ENCODE measurements at regions not wholly inside any gene's neighbourhood (a gene's known extent, or its start where the extent isn't known, plus 50 kb on each side); places are given as distances from the start of the nearest gene placed in this dataset.

DNA sequence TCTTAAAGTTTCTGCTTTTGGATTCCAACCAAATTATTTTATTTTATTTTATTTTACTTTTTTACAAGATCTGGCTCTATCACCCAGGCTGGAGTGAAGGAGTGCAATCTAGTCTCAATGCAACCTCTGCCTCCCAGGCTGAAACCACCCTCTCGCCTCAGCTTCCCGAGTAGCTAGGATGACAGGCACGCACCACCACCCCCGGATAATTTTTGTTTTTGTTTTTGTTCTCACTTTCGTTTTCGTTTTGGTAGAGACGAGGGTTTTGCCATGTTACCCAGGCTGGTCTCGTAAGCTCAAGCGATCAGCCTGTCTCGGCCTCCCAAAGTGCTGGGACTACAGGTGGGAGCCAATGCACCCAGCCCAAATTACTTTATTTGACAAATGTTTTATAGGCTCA, 219.8 kb downstream of the ETS1 start:
- peak; percentile 8 for DNase-seq (ENCODE audit: low spot score)
- H3K4me3 ChIP-seq (ENCODE audit: low read depth, low read length, poor library complexity, severe bottlenecking): peak overlapping the region; percentile 24

DNA sequence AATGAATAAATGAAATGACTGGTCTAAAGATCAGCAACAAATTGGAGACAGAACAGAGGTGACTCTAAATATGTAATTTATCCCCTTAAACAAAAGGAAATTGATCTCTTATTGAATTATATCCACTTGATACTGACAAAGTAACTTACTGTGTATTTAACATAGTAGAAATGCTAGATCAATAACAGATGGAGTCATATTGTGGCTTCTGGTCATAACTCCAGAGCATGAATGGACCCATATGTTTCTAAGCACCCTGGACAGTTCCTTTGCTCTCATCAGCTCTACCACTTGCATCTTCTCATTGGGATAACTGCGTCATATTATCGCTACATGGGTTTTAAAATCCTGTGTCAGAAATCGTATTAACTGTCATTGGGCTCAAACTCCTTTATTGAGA, 222.3 kb downstream of the ETS1 start:
- POLR2A ChIA-PET: interaction anchor here (0.6 to 1.0 kb wide), 2 partner anchors 16 to 31 kb away, joined by 3 to 4 read pairs; no protein-coding TSS in a partner anchor
- no peaks in the 10 kb centered on the region for H3K79me2 ChIP-seq (ENCODE audit: insufficient read depth, low read depth, low read length)
- no peaks in the 10 kb centered on the region for H3K9me2 ChIP-seq (ENCODE audit: insufficient read depth, low read length)
- no peaks in the 10 kb centered on the region for H3K36me3 ChIP-seq (ENCODE audit: insufficient read depth, low read length)
- H3K9me3 ChIP-seq (ENCODE audit: low read length): no peaks in the 10 kb centered on the region
- TF ChIP-seq CTCF (conservative IDR thresholded peaks at IDR 0.05; ENCODE audit: low read length): no peak
- H3K4me3 ChIP-seq (ENCODE audit: low read depth, low read length, poor library complexity, severe bottlenecking): no peak overlapping the region
- no peak overlapping the region for H3K4me2 ChIP-seq (ENCODE audit: low read length)
- DNase-seq (ENCODE audit: low spot score): peak; percentile 34
- H3K4me1 ChIP-seq (ENCODE audit: insufficient read depth, low read length, poor library complexity, severe bottlenecking): peaks cover 14% of the 10 kb centered on the region
- H2AFZ ChIP-seq (ENCODE audit: low read length): no peak overlapping the region
- BruUV-seq (replicated peaks): no TSS peak
- intact Hi-C loops (cut with micrococcal nuclease; ENCODE audit: unreplicated experiment): no loop called here
- H4K20me1 ChIP-seq (ENCODE audit: insufficient read depth, low read length): no peaks in the 10 kb centered on the region
- CTCF ChIA-PET (ENCODE audit: unreplicated experiment): no interaction called here
- no peak overlapping the region for H3K27ac ChIP-seq (ENCODE audit: low read depth, low read length, poor library complexity, severe bottlenecking)

More for the DNA sequence above, 219.8 kb downstream of the ETS1 start:
- intact Hi-C loops (cut with micrococcal nuclease; ENCODE audit: unreplicated experiment): no loop called here
- peak overlapping the region; percentile 32; the same call in 1 of the 2 replicates for H3K4me2 ChIP-seq (ENCODE audit: low read length)
- no peaks in the 10 kb centered on the region for H3K9me3 ChIP-seq (ENCODE audit: low read length)
- no peaks in the 10 kb centered on the region for H4K20me1 ChIP-seq (ENCODE audit: insufficient read depth, low read length)
- no peaks in the 10 kb centered on the region for H3K36me3 ChIP-seq (ENCODE audit: insufficient read depth, low read length)
- H3K4me1 ChIP-seq (ENCODE audit: insufficient read depth, low read length, poor library complexity, severe bottlenecking): peaks cover 3% of the 10 kb centered on the region
- no TSS peak for BruUV-seq (replicated peaks)
- peak overlapping the region; percentile 53; the same call in 1 of the 2 replicates for H2AFZ ChIP-seq (ENCODE audit: low read length)
- H3K9me2 ChIP-seq (ENCODE audit: insufficient read depth, low read length): no peaks in the 10 kb centered on the region
- H3K79me2 ChIP-seq (ENCODE audit: insufficient read depth, low read depth, low read length): no peaks in the 10 kb centered on the region
- TF ChIP-seq EZH2phosphoT487 (IDR thresholded peaks at IDR 0.05; ENCODE audit: borderline replicate concordance, low read depth, low read length) (no peak), CTCF (conservative IDR thresholded peaks at IDR 0.05; ENCODE audit: low read length) (no peak)
- ChIA-PET CTCF (ENCODE audit: unreplicated experiment) (no interaction called here), POLR2A (interaction anchor here (0.9 to 1.2 kb wide), 2 partner anchors 17 to 21 kb away, joined by 3 to 4 read pairs; no protein-coding TSS in a partner anchor)
- H3K27ac ChIP-seq (ENCODE audit: low read depth, low read length, poor library complexity, severe bottlenecking): no peak overlapping the region

GRCh38 chr11:128361451-128362020, 225.8 kb downstream of the ETS1 start:
- H3K9me2 ChIP-seq (ENCODE audit: insufficient read depth, low read length): no peaks in the 10 kb centered on the region
- H3K4me1 ChIP-seq (ENCODE audit: insufficient read depth, low read length, poor library complexity, severe bottlenecking): peaks cover 10% of the 10 kb centered on the region
- no peak overlapping the region for H3K4me2 ChIP-seq (ENCODE audit: low read length)
- no peak for TF ChIP-seq EZH2phosphoT487 (IDR thresholded peaks at IDR 0.05; ENCODE audit: borderline replicate concordance, low read depth, low read length)
- no peak for TF ChIP-seq CTCF (conservative IDR thresholded peaks at IDR 0.05; ENCODE audit: low read length)
- H3K79me2 ChIP-seq (ENCODE audit: insufficient read depth, low read depth, low read length): no peaks in the 10 kb centered on the region
- no peaks in the 10 kb centered on the region for H3K36me3 ChIP-seq (ENCODE audit: insufficient read depth, low read length)
- intact Hi-C loops (cut with micrococcal nuclease; ENCODE audit: unreplicated experiment): no loop called here
- no peaks in the 10 kb centered on the region for H3K9me3 ChIP-seq (ENCODE audit: low read length)
- CTCF ChIA-PET (ENCODE audit: unreplicated experiment): no interaction called here
- no peak overlapping the region for H3K27ac ChIP-seq (ENCODE audit: low read depth, low read length, poor library complexity, severe bottlenecking)
- DNase-seq (ENCODE audit: low spot score): no peak
- no peak overlapping the region for H2AFZ ChIP-seq (ENCODE audit: low read length)
- no peak overlapping the region for H3K4me3 ChIP-seq (ENCODE audit: low read depth, low read length, poor library complexity, severe bottlenecking)
- BruUV-seq (replicated peaks): no TSS peak
- POLR2A ChIA-PET: interaction anchor here (0.9 to 1.3 kb wide), 2 partner anchors 20 to 40 kb away, joined by 3 to 4 read pairs; no protein-coding TSS in a partner anchor
- no peaks in the 10 kb centered on the region for H4K20me1 ChIP-seq (ENCODE audit: insufficient read depth, low read length)
